H1 (cell line): ENCODE measurements at regions not wholly inside any gene's neighbourhood (a gene's known extent, or its start where the extent isn't known, plus 50 kb on each side); places are given as distances from the start of the nearest gene placed in this dataset.

Source experiments
- RBBP5 ChIP-seq: IDR thresholded peaks from 2 replicates; pipeline ENCODE4 v1.7.1; 2012; ENCODE audit warnings: low read depth, mild to moderate bottlenecking, inconsistent platforms, low read length, moderate library complexity, borderline replicate concordance
- SP4 ChIP-seq: IDR thresholded peaks from 2 replicates; pipeline ENCODE4 v1.6.1; 2012; ENCODE audit warnings: low read length, inconsistent platforms
- TBP ChIP-seq: IDR thresholded peaks from 2 replicates; pipeline ENCODE4 v1.6.1; 2011; ENCODE audit warnings: low read depth, low read length, improper control_type of control experiment
- YY1 ChIP-seq: IDR thresholded peaks from 2 replicates; pipeline ENCODE4 v1.6.1; 2011; ENCODE audit warnings: low read depth, mild to moderate bottlenecking, low read length
- TF ChIP-seq, protein P1 (sequence below): IDR thresholded peaks from 2 replicates; pipeline ENCODE4 v1.6.1; 2011; ENCODE audit warnings: low read length, improper control_type of control experiment

- TF ChIP-seq SP4 (no peak), YY1 (no peak), TBP (no peak), RBBP5 (no peak)
- TF ChIP-seq, protein P1, sequence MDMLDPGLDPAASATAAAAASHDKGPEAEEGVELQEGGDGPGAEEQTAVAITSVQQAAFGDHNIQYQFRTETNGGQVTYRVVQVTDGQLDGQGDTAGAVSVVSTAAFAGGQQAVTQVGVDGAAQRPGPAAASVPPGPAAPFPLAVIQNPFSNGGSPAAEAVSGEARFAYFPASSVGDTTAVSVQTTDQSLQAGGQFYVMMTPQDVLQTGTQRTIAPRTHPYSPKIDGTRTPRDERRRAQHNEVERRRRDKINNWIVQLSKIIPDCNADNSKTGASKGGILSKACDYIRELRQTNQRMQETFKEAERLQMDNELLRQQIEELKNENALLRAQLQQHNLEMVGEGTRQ, result no peak
These were observed 195.2 kb upstream of the RAB4A start (continued) for GRCh38 chr1:229075716-229076115.
